Adrenal gland (tissue), 5 donors: ENCODE measurements at regions not wholly inside any gene's neighbourhood (a gene's known extent, or its start where the extent isn't known, plus 50 kb on each side); places are given as distances from the start of the nearest gene placed in this dataset.
"Not testable (repeated sequence)": the region's sequence is repeated elsewhere in the genome, so short reads cannot be mapped to it uniquely, and the experiment has no call there.

Experiments used
- POLR2A ChIP-seq, 2 donors: fragments of 450-650 bp; IDR thresholded peaks; one replicate each; pipeline ENCODE4 v1.6.1; 2017; ENCODE audit warnings: antibody characterized with exemption in 2 of 2, mild to moderate bottlenecking in 2 of 2, moderate library complexity in 1 of 2
- TF ChIP-seq, protein P1 (sequence below), 6 experiments: fragments of 450-650 bp in 4 of 6; fragments of 200-600 bp in 2 of 6; sonication (generic) in 1 of 6; IDR thresholded peaks; 1 replicate in 5 of 6; 2 replicates in 1 of 6; pipeline versions ENCODE4 v1.5.1 to v1.8.0; 2016 to 2021; ENCODE audit warnings: antibody characterized with exemption in 6 of 6, mild to moderate bottlenecking in 2 of 6, moderate library complexity in 1 of 6
- donor health status: DM: no; HTN: no; CAD: no.

- TF ChIP-seq, protein P1, sequence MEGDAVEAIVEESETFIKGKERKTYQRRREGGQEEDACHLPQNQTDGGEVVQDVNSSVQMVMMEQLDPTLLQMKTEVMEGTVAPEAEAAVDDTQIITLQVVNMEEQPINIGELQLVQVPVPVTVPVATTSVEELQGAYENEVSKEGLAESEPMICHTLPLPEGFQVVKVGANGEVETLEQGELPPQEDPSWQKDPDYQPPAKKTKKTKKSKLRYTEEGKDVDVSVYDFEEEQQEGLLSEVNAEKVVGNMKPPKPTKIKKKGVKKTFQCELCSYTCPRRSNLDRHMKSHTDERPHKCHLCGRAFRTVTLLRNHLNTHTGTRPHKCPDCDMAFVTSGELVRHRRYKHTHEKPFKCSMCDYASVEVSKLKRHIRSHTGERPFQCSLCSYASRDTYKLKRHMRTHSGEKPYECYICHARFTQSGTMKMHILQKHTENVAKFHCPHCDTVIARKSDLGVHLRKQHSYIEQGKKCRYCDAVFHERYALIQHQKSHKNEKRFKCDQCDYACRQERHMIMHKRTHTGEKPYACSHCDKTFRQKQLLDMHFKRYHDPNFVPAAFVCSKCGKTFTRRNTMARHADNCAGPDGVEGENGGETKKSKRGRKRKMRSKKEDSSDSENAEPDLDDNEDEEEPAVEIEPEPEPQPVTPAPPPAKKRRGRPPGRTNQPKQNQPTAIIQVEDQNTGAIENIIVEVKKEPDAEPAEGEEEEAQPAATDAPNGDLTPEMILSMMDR (IDR thresholded peaks at IDR 0.05): not testable (repeated sequence)
- not testable (repeated sequence) for TF ChIP-seq POLR2A (IDR thresholded peaks at IDR 0.05)
Observed at GRCh38 chr7:104276730-104277129, 51.7 kb upstream of the LHFPL3 start.
